ENCODE measurements at regions not wholly inside any gene's neighbourhood (a gene's known extent, or its start where the extent isn't known, plus 50 kb on each side); places are given as distances from the start of the nearest gene placed in this dataset.

- no peaks in the 10 kb centered on the region for H3K27me3 ChIP-seq (ENCODE audit: control insufficient read depth, insufficient read depth, low read length, poor library complexity, severe bottlenecking)
- H3K9me3 ChIP-seq (ENCODE audit: control insufficient read depth, low read length): no peaks in the 10 kb centered on the region
- 72 to 78% methylated on average over 10 of the region's 10 CpGs for WGBS, 2 experiments
- no peak overlapping the region for H3K27ac ChIP-seq (ENCODE audit: insufficient read depth, low read depth, low read length, poor library complexity, severe bottlenecking)
- H3K4me3 ChIP-seq (ENCODE audit: insufficient read depth, low read depth, low read length): no peak overlapping the region
- peaks cover 6% of the 10 kb centered on the region for H3K4me1 ChIP-seq (ENCODE audit: control insufficient read depth, insufficient read depth, low read length)
- no peaks in the 10 kb centered on the region for H3K36me3 ChIP-seq (ENCODE audit: control insufficient read depth, insufficient read depth, low read length)
These were observed 83.5 kb upstream of the SPRY1 start for GRCh38 chr4:123312951-123313592.

GRCh38 chr4:123315617-123316016 lies 81.0 kb upstream of the SPRY1 start:
- WGBS, 2 experiments: 95% methylated on average over 1 of the region's 1 CpG

GRCh38 chr4:123317211-123317610 lies 79.4 kb upstream of the SPRY1 start:
- H3K9me3 ChIP-seq (ENCODE audit: control insufficient read depth, low read length): no peaks in the 10 kb centered on the region
- no peak overlapping the region for H3K27ac ChIP-seq (ENCODE audit: insufficient read depth, low read depth, low read length, poor library complexity, severe bottlenecking)
- H3K27me3 ChIP-seq (ENCODE audit: control insufficient read depth, insufficient read depth, low read length, poor library complexity, severe bottlenecking): no peaks in the 10 kb centered on the region
- 88 to 96% methylated on average over 2 of the region's 2 CpGs for WGBS, 2 experiments
- no peak overlapping the region for H3K4me3 ChIP-seq (ENCODE audit: insufficient read depth, low read depth, low read length)
- peaks cover 6% of the 10 kb centered on the region for H3K4me1 ChIP-seq (ENCODE audit: control insufficient read depth, insufficient read depth, low read length)
- H3K36me3 ChIP-seq (ENCODE audit: control insufficient read depth, insufficient read depth, low read length): no peaks in the 10 kb centered on the region

More at GRCh38 chr4:123315617-123316016, 81.0 kb upstream of the SPRY1 start:
- Histone ChIP-seq H3K27ac (ENCODE audit: insufficient read depth, low read depth, low read length, poor library complexity, severe bottlenecking) (no peak overlapping the region), H3K4me3 (ENCODE audit: insufficient read depth, low read depth, low read length) (no peak overlapping the region), H3K9me3 (ENCODE audit: control insufficient read depth, low read length) (no peaks in the 10 kb centered on the region), H3K4me1 (ENCODE audit: control insufficient read depth, insufficient read depth, low read length) (peaks cover 6% of the 10 kb centered on the region), H3K27me3 (ENCODE audit: control insufficient read depth, insufficient read depth, low read length, poor library complexity, severe bottlenecking) (no peaks in the 10 kb centered on the region), H3K36me3 (ENCODE audit: control insufficient read depth, insufficient read depth, low read length) (no peaks in the 10 kb centered on the region)

- Histone ChIP-seq H3K4me1 (ENCODE audit: control insufficient read depth, insufficient read depth, low read length) (no peaks in the 10 kb centered on the region), H3K9me3 (ENCODE audit: control insufficient read depth, low read length) (no peaks in the 10 kb centered on the region), H3K36me3 (ENCODE audit: control insufficient read depth, insufficient read depth, low read length) (no peaks in the 10 kb centered on the region), H3K27me3 (ENCODE audit: control insufficient read depth, insufficient read depth, low read length, poor library complexity, severe bottlenecking) (no peaks in the 10 kb centered on the region), H3K27ac (ENCODE audit: insufficient read depth, low read depth, low read length, poor library complexity, severe bottlenecking) (no peak overlapping the region), H3K4me3 (ENCODE audit: insufficient read depth, low read depth, low read length) (no peak overlapping the region)
- WGBS, 2 experiments: 95 to 100% methylated on average over 1 of the region's 2 CpGs
These were observed 77.0 kb upstream of the SPRY1 start for GRCh38 chr4:123319639-123320038.

- no peaks in the 10 kb centered on the region for H3K4me1 ChIP-seq (ENCODE audit: control insufficient read depth, insufficient read depth, low read length)
- whole genome bisulfite sequencing, 2 experiments: 96 to 100% methylated on average over 2 of the region's 2 CpGs
- H3K36me3 ChIP-seq (ENCODE audit: control insufficient read depth, insufficient read depth, low read length): no peaks in the 10 kb centered on the region
- no peak overlapping the region for H3K4me3 ChIP-seq (ENCODE audit: insufficient read depth, low read depth, low read length)
- no peaks in the 10 kb centered on the region for H3K27me3 ChIP-seq (ENCODE audit: control insufficient read depth, insufficient read depth, low read length, poor library complexity, severe bottlenecking)
- no peaks in the 10 kb centered on the region for H3K9me3 ChIP-seq (ENCODE audit: control insufficient read depth, low read length)
- H3K27ac ChIP-seq (ENCODE audit: insufficient read depth, low read depth, low read length, poor library complexity, severe bottlenecking): no peak overlapping the region
These were observed 72.6 kb upstream of the SPRY1 start for GRCh38 chr4:123323998-123324397.

GRCh38 chr4:123325241-123325681 lies 71.3 kb upstream of the SPRY1 start:
- Histone ChIP-seq H3K4me1 (ENCODE audit: control insufficient read depth, insufficient read depth, low read length) (no peaks in the 10 kb centered on the region), H3K27me3 (ENCODE audit: control insufficient read depth, insufficient read depth, low read length, poor library complexity, severe bottlenecking) (no peaks in the 10 kb centered on the region), H3K36me3 (ENCODE audit: control insufficient read depth, insufficient read depth, low read length) (no peaks in the 10 kb centered on the region), H3K9me3 (ENCODE audit: control insufficient read depth, low read length) (no peaks in the 10 kb centered on the region), H3K27ac (ENCODE audit: insufficient read depth, low read depth, low read length, poor library complexity, severe bottlenecking) (no peak overlapping the region), H3K4me3 (ENCODE audit: insufficient read depth, low read depth, low read length) (no peak overlapping the region)
- WGBS, 2 experiments: 94 to 98% methylated on average over 3 of the region's 3 CpGs

- H3K4me1 ChIP-seq (ENCODE audit: control insufficient read depth, insufficient read depth, low read length): no peaks in the 10 kb centered on the region
- no peaks in the 10 kb centered on the region for H3K27me3 ChIP-seq (ENCODE audit: control insufficient read depth, insufficient read depth, low read length, poor library complexity, severe bottlenecking)
- H3K27ac ChIP-seq (ENCODE audit: insufficient read depth, low read depth, low read length, poor library complexity, severe bottlenecking): no peak overlapping the region
- H3K4me3 ChIP-seq (ENCODE audit: insufficient read depth, low read depth, low read length): no peak overlapping the region
- no peaks in the 10 kb centered on the region for H3K9me3 ChIP-seq (ENCODE audit: control insufficient read depth, low read length)
- H3K36me3 ChIP-seq (ENCODE audit: control insufficient read depth, insufficient read depth, low read length): no peaks in the 10 kb centered on the region
- WGBS, 2 experiments: 77 to 84% methylated on average over 4 of the region's 4 CpGs
These were observed 69.2 kb upstream of the SPRY1 start for GRCh38 chr4:123327346-123327745.

GRCh38 chr4:123327846-123328429 lies 68.7 kb upstream of the SPRY1 start:
- WGBS, 2 experiments: 79 to 92% methylated on average over 3 of the region's 3 CpGs
- Histone ChIP-seq H3K36me3 (ENCODE audit: control insufficient read depth, insufficient read depth, low read length) (no peaks in the 10 kb centered on the region), H3K27me3 (ENCODE audit: control insufficient read depth, insufficient read depth, low read length, poor library complexity, severe bottlenecking) (no peaks in the 10 kb centered on the region), H3K9me3 (ENCODE audit: control insufficient read depth, low read length) (no peaks in the 10 kb centered on the region), H3K4me1 (ENCODE audit: control insufficient read depth, insufficient read depth, low read length) (no peaks in the 10 kb centered on the region), H3K4me3 (ENCODE audit: insufficient read depth, low read depth, low read length) (no peak overlapping the region), H3K27ac (ENCODE audit: insufficient read depth, low read depth, low read length, poor library complexity, severe bottlenecking) (no peak overlapping the region)

- Histone ChIP-seq H3K4me1 (ENCODE audit: control insufficient read depth, insufficient read depth, low read length) (peaks cover 7% of the 10 kb centered on the region), H3K27me3 (ENCODE audit: control insufficient read depth, insufficient read depth, low read length, poor library complexity, severe bottlenecking) (no peaks in the 10 kb centered on the region), H3K4me3 (ENCODE audit: insufficient read depth, low read depth, low read length) (no peak overlapping the region), H3K36me3 (ENCODE audit: control insufficient read depth, insufficient read depth, low read length) (no peaks in the 10 kb centered on the region), H3K9me3 (ENCODE audit: control insufficient read depth, low read length) (no peaks in the 10 kb centered on the region), H3K27ac (ENCODE audit: insufficient read depth, low read depth, low read length, poor library complexity, severe bottlenecking) (no peak overlapping the region)
- WGBS, 2 experiments: 85 to 87% methylated on average over 7 of the region's 7 CpGs
These were observed 57.9 kb upstream of the SPRY1 start for GRCh38 chr4:123338715-123339114.

GRCh38 chr4:123339507-123340380 lies 56.9 kb upstream of the SPRY1 start:
- Histone ChIP-seq H3K27ac (ENCODE audit: insufficient read depth, low read depth, low read length, poor library complexity, severe bottlenecking) (no peak overlapping the region), H3K9me3 (ENCODE audit: control insufficient read depth, low read length) (no peaks in the 10 kb centered on the region), H3K4me3 (ENCODE audit: insufficient read depth, low read depth, low read length) (no peak overlapping the region), H3K4me1 (ENCODE audit: control insufficient read depth, insufficient read depth, low read length) (peaks cover 7% of the 10 kb centered on the region), H3K36me3 (ENCODE audit: control insufficient read depth, insufficient read depth, low read length) (no peaks in the 10 kb centered on the region), H3K27me3 (ENCODE audit: control insufficient read depth, insufficient read depth, low read length, poor library complexity, severe bottlenecking) (no peaks in the 10 kb centered on the region)
- WGBS, 2 experiments: 87 to 92% methylated on average over 5 of the region's 5 CpGs

Data from ectodermal cell (in vitro differentiated cells).